CD4-positive, alpha-beta T cell treated with Interferon alpha-2 for 1 hour (primary cell): ENCODE measurements at regions not wholly inside any gene's neighbourhood (a gene's known extent, or its start where the extent isn't known, plus 50 kb on each side); places are given as distances from the start of the nearest gene placed in this dataset.

ENCODE experiments used
- DNase-seq, 2 donors: peaks; one replicate each; pipeline ENCODE4 v3.0.0-alpha.2; 2020 to 2022

GRCh38 chr2:43105586-43106558 is 120.5 kb downstream of the ZFP36L2 start:
- DNase-seq: peak in 1 of 2 donors; percentile 43

DNA sequence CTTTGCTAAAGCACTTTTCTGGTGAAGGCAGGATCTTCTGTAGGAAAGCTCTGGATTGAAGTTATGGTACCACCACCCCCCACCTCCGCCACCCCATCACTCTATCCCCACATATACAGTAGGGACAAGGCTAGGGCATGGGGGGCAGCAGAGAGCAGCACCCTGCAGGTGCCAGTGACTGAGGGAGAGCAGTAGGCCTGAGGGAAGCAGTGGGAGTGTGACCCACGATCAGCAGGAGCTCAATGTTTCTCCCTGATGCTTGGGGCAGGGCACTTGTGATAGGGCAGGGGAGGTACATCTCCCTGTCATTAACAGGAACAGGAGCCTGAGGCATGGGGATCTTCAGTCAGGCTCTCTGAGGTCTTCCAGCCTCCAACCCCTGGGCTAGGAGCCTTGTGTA is 121.6 kb downstream of the ZFP36L2 start:
- no peak for DNase-seq

DNA sequence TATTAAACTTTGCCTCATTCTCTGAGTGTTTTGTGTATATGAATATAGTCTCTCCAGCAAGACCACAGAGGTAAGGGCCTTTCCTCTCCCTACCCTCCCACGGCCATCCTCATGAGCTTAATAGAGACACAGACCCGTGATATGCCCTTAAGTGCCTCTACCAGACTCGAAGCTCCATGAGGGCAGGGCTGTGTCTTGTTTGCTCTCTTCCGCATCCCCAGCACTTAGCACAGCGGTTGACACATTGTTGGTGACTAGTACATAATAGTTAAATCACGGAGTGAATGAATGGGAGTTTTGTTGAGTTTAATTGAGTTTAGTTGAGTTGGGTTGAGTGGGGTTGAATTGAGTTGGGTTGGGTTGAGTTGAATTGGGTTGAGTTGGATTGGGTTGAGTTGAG is 122.3 kb downstream of the ZFP36L2 start:
- no peak for DNase-seq

DNA sequence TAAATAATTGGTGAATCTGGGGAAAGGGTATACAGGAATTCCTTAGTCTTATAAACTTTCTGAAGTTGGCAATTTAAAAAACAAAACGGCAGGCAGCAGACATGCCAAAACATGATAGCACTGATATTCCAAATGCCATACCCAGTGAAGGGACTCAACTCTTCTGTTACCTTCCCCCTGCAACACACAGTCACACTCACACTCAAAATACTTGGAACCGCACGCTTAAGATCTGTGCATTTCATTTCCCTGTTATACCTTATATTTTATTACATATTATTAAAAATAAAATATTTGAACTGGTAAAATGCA is 123.4 kb downstream of the ZFP36L2 start:
- no peak for DNase-seq

GRCh38 chr2:43102366-43103092 is 123.9 kb downstream of the ZFP36L2 start:
- DNase-seq: no peak

DNA sequence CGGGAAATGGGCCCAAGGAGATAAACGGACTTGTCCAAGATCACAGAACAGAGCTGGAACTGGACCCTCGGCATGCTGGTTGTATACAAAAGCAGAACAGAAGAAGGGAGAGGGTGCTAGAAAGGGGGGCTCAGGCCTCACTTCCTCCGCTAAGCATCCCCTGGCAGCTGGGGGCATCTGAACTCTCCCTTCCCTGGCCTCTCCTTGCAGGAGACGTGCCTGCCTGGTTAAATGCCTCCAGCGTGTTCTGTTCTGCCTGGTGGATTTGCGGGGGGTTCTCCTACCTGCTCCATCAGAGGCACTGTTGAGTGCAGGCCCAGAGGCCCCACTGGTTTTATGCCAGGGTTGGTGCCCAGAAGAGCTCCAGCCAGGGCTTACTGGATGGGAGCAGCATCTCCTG is 124.7 kb downstream of the ZFP36L2 start:
- no peak for DNase-seq

GRCh38 chr2:43100883-43101662 is 125.3 kb downstream of the ZFP36L2 start:
- DNase-seq: no peak

GRCh38 chr2:43100362-43100882 is 126.0 kb downstream of the ZFP36L2 start:
- DNase-seq: no peak

- DNase-seq: no peak
Observed at GRCh38 chr2:43099797-43100196, 126.6 kb downstream of the ZFP36L2 start.

- DNase-seq: no peak
Observed at GRCh38 chr2:43098539-43098938, 127.9 kb downstream of the ZFP36L2 start.

DNA sequence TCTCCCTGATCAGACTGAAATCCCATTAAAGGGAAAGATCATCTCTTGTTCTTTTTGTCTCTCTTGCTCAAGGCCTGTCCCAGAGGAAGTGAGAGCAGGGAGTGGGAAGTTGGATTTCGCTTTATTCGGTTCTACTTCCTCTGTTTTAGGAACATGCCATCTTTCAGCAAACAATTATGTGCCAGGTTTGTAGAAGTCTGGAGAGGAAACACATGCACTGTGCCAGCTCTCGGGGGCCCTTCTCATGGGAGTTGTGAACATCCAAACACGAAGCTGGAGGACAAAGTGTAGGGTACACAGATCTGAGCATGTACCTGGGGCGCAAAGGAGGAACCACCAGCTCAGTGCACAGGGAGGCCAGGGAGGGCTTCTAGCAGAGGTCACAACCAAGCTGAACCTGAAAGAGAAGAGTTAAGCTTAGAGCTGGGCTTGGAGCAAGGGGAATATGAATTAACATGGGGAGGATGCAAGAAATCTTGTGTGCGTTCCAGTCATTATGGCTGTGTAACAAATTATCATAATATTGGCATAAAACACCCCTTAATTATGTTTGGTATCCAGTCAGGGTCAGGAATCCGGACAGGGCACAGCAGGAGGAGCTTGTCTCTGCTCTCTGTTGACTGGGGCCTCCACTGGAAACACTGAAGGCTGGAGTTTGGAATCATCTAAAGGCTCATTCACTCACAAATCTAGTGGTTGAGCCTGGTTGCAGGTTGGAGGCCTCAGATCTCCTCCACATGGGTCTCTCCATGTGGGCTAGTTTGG is 128.6 kb downstream of the ZFP36L2 start:
- DNase-seq: no peak

DNA sequence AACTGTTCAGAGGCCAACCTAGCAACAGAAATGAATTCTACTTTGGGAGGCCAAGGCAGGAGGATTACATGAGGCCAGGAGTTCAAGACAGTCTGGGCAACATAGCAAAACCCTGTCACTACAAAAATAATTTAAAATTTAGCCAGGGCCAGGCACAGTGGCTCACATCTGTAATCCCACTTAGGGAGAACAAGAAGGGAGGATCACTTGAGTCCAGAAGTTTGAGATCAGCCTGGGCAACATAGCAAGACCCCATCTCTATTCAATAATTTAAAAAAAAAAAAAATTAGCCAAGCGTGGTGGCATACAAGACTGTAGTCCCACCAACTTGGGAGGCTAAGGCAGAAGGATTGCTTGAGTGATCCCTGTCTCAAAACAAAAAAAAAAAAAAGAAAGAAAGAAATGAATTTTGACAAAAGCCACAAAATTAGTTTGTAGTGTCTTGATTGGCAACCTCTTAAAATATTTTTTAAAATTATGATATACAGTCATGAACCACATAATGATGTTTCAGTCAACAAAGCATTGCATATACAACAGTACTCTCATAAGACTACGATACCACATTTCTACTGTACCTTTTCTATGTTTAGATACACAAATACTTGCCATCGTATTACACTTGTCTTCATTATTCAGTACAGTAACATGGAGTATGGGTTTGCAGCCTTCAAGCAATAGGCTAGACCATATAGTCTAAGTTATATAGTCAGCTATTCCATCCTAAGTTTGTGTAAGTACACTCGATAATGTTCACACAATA is 130.7 kb downstream of the ZFP36L2 start:
- no peak for DNase-seq

GRCh38 chr2:43092520-43093179 is 133.8 kb downstream of the ZFP36L2 start:
- DNase-seq: no peak

DNA sequence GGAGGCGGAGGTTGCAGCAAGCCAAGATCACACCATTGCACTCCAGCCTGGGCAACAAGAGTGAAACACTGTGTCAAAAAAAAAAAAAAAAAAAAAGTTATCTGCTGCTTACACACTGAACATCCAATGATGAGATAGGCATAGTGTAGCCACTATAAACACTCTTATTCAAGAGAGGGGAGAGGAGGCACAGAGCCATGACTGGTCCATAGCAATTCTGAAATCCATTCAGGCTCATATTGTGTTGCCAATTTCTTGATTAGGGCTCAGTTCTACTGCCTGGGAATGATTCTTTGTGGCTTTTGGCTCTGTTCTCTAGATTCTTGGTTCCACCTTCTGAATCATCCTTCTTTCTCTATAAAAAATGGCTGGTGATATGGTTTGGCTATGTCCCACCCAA is 136.1 kb downstream of the ZFP36L2 start:
- DNase-seq: no peak

GRCh38 chr2:43088143-43089073 is 138.0 kb downstream of the ZFP36L2 start:
- no peak for DNase-seq

DNA sequence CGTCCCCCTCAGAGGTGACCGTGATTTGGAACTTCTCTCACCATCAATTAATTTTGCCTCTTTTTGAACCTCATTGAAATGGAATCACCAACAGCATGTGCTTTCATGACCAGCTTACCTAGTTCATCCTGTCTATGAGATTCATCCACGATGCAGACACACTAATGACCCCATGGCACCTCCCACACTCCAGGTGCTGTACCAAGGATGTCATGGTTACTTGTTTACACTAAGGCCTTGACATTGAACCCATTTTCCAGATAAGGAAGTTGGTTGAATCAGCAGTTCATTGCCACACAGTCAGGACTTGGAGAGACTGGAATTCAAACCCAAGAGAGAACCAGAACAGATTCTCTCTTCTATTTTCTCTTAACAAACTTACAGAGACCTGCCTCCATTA is 139.0 kb downstream of the ZFP36L2 start:
- no peak for DNase-seq

GRCh38 chr2:43086451-43087221 is 139.8 kb downstream of the ZFP36L2 start:
- no peak for DNase-seq

DNA sequence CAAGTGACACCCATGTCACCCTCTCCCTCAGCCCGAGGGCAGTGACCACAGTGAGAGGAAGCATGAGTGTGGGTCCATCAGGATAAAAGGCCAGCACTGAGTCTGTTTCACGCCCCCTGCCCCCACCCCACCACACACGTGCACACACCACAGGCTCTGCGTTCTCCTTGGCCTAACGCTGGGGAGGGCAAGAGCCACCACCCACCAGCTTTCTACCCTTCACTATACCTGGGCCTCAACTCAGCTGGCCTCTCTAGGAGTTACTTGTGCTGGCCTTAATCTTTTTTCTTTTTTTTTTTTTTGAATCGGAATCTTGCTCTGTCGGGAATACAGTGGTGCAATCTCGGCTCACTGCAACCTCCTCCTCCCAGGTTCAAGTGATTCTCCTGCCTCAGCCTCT is 140.5 kb downstream of the ZFP36L2 start:
- no peak for DNase-seq

GRCh38 chr2:43085505-43085904 is 140.9 kb downstream of the ZFP36L2 start:
- no peak for DNase-seq
